Hematopoietic multipotent progenitor cell treated with erythropoietin and hydrocortisone succinate and interleukin-3 and kit ligand, for 17 days (in vitro differentiated cells): ENCODE measurements at regions not wholly inside any gene's neighbourhood (a gene's known extent, or its start where the extent isn't known, plus 50 kb on each side); places are given as distances from the start of the nearest gene placed in this dataset.
"Not testable (repeated sequence)": the region's sequence is repeated elsewhere in the genome, so short reads cannot be mapped to it uniquely, and the experiment has no call there.

Experiments
- DNase-seq: peaks from one replicate; pipeline ENCODE4 v3.0.0-alpha.2; 2015; ENCODE audit warnings: low spot score

DNA sequence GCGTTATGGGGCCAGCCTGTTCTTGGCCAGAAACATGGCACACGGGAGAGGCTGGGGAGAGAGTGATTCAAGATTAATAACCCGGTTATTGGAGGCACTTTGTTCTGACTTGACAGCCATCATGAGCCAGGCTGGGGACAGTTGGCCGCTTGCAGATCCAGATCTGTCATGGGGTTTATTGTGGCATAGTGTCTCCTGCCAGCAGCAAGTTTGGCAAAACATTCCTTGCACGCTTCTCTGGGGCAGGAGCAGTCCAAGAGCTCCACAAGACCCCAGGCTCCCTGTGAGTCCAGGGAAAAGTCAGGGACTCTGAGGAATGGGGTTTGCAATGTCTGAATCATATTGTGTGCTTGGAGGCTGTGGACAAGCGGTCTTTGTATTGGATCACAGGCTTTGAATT is 270.4 kb downstream of the MIAT start:
- no peak for DNase-seq

DNA sequence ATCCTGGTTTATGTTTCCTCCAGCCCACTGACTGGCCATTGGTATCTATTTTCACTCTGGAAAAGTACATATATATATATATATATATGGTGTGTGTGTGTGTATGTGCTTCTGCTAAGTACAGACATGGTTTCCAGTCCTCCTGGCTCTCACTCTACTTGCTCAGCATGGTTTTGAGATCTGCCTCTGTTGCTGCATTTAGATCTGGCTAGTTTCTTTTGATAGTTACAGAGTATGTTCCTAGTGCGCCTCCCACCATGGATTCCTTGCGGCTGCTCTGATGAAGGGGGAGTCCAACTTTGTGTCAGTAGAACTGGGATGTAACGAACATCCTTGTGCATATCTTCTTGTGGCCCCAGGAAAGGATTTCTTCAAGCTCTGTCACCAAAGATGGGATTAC is 274.1 kb downstream of the MIAT start:
- DNase-seq = no peak

DNA sequence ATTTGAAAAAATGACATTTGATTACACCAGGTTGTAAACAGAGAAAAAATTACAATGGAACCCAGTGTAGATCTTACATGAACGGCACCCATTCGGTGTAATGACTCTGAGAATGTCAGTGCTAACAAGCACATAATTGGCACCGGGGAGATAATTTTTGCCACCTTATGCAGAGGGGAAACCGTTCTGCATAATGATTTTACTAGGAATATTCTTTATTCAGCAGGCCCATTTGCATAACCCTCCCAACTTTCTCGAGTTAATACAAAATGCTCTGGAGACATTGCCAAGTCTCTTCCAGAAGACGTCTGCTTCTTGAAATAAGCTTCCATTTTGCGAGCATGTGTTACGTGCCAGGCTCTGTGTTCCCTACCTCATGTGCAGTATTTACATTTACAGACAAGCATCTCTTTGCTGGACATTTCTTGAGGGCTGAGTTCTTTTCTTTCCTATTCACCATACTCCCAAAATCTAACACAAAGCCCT is 275.8 kb downstream of the MIAT start:
- no peak for DNase-seq

DNA sequence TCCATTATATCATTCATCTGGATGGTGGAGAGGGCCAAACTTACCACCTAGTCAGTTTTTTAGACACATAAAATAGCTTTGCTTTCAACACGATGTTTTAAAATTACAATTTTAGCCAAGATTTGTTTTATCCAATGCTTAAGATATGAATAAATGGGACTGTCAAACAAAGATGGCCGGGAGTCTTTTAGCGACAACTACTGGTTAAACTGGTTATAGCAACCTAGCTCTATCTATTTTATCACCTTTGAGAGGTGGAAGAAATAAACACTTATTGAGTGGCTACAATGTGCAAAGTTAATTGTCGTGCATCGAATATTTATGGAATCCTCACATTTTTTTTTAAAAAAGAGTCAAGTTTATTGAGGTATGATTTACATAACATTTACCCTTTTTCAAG is 279.8 kb downstream of the MIAT start:
- DNase-seq = no peak

DNA sequence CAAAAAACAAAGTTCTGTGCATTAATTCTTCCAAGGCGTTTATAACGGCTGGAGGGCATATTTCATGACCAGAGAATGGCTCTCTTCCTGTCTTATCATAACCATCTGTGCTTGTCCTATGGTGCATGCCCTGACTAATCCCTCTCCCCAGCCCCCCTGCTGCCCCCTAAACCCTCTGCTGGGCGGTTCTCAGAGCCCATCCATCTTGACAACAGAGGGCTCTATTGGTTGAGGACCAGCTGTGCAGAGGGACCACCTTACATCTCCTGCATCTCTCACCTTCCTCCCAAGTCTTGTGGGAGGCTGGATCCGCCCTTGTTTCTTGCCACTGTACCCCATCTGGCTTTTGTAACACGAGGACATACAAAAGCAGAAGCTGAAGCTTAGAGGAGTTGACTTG is 282.1 kb downstream of the MIAT start:
- no peak for DNase-seq

DNA sequence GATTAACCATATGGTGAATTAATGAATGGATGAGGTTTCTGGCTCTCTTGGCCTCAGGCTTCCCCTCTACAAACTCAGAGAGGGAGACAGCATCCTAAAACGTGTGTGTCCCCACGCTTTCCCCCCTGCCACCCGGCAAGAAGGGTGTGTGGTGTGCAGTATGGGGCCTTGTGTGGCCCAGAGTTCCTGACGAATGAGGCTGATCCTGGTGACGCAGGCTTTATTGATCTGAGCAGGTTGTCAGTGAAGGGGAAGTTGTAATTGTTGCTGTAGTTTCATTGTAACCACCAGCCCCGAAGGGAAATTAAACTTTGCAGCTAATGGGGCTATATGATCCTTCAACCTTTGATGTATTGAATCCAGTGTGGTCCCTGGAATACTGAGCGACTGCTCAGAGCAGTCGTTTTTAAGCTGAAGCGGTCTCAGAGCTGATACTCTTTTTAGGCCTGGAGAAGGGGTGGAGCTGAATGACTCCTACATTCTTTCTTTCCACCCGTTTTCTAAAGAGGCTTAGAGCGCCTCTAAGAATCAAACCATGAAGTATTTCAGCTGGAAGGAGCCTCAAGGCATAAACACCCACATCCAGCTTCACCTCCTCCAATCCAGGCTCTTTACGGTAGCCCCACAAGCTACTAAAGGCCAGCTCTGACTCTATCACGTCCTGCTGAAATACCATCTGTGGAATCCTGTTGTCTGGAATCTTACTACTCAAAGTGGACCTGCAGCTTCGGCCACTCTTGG is 284.7 kb downstream of the MIAT start:
- DNase-seq = no peak

DNA sequence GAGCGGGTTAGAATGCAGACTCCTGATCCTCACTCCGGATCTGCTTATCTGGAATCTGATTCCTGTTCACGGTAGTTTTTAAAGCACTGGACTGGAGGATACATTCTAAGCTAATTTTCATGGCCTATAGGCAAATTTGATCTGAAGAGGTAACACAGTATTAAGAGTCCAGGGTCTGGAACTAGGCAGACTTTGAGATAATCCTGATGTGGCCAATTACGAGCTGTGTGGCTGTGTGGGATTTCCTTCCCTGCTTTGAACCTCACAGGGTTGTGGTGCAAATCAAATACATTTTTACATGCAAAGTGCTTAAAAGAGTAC is 285.2 kb downstream of the MIAT start:
- no peak for DNase-seq

DNA sequence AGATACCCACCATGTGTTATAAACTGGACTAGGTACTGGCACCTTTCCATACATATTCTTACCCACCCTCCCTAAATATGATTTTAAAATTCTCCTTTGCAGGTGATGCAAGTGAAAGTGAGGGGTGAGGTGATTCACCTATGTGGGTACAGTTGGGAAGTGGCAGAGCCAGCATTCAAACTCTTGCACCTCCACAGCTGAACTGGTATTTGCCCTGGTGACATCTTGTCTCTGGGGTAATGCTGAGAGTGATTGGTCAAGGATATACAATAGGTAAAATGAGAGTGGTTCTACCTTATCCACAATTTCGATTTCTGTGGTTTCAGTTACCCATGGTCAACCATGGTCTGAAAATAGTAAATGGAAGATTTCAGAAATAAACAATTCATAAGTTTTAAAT is 288.2 kb downstream of the MIAT start:
- DNase-seq = no peak

DNA sequence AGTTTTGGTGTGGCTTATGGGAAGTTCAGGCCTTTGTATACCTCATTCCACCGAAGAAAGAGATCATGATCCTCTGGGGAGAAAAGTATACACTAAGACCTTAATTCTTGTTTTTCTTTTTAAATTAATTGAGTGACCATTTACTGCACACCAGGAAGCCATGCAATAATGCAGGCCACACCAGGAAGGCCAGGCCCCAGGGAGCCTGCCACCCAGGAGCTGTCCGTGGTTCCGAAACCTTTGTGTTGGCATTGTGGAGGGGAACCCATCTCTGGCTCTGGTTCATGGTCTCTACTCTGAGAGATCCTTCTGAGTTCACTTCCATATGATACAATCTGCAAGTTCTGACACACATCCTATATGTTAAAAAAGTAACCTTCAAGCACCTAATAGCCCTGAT is 291.8 kb downstream of the MIAT start:
- DNase-seq = no peak

DNA sequence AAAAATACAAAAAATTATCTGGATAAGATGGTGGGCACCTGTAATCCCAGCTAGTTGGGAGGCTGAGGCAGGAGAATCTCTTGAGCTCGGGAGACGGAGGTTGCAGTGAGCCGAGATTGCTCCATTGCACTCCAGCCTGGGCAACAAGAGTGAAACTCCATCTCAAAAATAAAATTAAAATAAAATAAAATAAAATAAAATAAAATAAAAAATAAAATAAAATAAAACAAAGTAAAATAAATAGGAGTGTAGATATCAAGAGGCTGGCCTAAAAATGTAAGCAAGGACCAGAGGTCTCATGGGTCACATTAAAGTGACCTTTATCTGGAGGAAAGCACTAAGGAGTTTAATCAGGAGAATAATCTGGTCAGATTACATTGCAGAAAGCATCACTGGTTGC is 293.8 kb downstream of the MIAT start:
- not testable (repeated sequence) for DNase-seq

DNA sequence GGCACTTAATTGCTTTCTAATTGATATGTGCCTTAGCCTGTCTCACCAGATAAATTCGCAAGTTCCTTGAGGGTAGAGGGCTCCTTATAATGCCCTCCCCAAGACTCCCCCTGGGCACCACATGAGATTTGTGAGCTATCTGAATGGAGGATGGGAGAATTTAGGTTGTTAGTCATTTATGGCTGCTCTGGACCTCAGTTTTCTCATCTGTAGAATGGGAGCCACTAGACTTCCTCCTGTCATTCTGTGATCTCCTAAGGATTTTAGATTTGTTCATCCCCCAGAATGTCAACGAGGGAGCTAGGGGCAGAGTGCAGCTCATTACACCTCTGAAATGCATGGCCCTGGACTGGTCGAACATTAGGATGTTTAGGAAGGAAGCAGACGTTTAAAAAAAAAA is 294.6 kb downstream of the MIAT start:
- no peak for DNase-seq

DNA sequence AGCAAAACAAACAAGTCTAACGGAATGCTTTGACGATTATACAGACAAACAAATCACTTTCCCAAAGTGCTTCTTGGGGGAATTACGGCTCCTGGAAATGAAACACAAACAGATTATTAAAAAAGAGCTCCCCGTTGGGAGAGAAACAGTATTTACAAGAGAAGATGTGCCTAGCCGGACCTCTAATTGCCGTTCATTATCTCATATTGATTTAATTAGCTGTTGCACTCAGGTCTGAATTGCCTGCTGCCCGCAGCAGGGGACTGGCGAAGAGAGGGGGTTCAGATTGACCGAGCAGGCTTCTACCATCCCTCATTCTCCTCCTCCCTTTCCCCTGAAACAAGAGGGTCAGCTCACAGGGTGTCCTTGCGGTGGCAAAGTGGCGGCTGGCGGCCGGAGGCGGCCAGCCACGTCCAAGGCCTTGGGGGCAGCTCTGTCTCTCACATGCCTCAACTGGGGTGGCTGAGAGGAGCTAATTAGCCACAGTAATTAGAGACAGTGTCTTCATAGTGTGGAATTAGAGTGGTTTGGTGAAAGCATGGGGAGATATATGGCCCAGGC is 295.1 kb downstream of the MIAT start:
- DNase-seq = no peak

DNA sequence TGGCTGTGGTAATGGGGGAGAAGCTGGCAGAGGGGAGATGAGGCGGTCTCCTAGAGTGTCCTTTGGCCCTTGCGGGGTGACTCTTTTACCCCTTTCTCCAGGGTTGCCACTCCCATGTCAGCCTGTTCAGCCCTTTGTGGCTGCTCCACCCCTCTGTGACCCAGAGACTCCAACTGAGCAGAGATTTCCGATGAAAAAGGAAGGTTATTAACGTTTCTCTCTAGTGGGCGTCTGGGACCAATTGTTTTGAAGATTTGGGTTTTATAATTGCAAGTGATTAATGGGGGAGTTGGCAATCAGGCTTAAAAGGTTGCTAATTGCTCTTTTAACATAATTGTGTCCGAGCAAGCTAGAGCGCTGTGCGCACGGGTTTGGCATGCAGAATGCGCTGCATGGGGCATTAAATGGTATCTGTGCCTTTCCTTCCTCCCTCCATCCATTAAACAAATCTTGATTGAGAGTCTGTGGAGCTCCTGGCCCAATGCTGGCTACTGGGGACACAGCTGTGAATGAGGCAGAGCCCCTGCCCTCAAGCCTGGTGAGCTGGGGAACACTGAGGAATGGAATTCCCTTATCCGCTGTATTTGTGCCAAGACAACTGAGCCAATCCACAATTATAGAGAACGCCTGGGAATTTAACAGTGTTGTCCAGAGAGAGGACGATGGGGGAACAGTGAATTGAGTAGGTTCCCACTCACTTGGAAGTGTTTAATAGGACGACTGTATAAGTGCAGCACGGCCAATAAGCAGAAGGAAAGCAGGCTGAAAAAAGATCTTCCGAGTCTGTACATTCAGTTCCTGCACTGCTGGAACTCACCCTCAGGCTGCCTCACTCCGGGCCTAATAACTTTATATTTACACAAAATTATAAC is 295.9 kb downstream of the MIAT start:
- DNase-seq = no peak

DNA sequence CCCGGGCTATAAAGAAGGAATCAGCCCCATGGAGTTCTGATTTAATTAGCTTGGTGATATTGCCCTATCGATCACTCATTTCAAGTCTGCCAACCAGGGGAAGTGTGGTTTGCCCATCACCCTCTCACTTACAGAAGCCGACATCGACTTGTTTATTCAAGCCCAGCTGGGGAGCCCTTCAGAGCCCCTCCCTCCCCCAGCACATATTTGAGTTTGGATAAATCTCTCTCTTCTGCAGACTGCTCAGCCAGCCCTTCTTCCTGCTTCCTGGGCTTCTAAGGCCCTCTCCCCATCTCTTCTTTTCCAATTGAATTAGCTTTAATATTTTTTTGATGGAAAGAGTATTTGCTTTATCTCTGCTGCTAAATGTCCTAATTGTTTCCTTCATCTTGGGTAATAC is 299.0 kb downstream of the MIAT start:
- no peak for DNase-seq

DNA sequence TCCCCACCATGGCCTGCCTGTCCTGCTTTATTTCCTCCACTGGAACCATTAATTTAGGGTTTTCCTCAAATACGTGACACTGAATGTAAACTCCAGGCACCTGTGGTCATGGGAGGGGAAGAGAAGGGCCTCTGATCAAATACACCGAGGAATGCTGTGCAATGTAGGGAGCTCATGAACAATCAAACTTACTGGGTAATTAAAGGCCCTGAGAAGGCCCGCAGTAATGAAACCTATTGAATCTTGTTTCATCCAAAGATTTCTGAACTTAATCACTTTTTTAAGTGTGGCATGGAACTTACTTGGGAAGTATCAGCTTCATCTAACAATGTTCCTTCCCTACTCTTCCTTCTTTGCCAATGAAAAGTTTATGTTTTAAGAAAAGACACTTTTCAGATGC is 299.8 kb downstream of the MIAT start:
- DNase-seq = no peak

DNA sequence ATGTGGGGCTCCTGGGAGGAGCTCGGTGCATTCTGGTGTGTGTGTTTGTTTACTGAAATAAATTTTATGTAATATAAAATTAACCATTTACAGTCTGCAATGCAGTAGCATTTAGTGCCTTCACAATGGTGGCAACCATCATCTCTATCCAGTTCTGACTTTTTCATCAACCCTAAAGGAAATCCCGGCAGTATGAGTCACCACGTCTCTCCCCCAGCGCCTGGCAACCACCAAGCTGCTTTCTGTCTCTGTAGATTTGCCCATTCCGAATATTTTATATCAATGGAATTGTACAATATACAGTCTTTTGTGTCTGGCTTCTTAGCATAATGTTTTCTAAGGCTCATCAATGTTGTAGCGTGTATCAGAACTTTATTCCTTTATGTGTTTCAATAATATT is 300.5 kb downstream of the MIAT start:
- no peak for DNase-seq

DNA sequence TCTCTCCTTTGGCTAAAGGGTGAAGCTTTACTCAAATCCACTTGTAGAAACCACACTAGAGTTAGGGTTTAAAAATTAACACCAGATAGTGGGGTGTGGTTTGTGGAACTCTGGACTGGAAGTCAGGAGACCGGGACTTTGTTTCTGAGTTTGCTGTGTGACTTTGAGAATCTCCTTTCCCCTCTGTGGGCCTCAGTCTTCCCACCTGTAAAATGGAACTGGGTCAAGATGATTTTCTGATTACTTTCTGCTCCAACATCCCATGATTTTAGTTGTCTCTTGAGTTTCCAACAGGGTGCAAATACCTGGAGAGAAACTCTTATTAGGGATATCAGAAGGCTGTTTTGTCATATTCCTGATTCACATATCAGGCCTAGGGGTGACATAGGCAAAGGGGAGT is 301.0 kb downstream of the MIAT start:
- DNase-seq = no peak

DNA sequence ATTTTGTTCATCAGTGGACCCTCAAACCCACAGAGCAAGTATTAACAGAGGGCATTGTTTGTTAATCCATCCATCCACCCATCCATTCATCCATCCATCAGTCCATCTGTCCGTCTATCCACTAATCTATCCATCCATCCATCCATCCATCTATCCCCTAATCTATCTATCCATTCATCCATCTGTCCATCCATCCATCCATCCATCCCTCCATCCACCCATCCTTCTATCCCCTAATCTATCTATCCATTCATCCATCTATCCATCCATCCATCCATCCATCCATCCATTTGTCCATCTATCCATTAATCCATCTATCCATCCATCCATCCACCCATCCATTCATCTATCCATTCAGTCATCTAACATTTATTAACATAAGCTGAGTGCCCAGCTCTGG is 307.3 kb downstream of the MIAT start:
- no peak for DNase-seq

DNA sequence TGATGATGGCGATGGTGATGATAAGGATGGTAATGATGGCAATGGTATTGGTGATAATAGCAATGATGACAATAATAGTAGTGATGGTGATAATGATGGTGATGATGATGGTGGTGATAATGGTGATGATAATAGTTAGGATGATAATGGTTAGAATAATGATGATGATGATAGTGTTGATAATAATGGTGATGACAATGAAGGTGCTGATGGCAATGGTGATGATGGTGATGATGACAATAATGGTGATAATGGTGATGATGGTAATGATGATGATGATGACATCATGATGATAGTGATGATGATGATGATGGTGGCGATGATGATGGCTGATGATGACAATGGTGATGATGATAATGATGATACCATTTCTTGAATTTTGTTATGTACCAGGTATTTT is 309.9 kb downstream of the MIAT start:
- no peak for DNase-seq

DNA sequence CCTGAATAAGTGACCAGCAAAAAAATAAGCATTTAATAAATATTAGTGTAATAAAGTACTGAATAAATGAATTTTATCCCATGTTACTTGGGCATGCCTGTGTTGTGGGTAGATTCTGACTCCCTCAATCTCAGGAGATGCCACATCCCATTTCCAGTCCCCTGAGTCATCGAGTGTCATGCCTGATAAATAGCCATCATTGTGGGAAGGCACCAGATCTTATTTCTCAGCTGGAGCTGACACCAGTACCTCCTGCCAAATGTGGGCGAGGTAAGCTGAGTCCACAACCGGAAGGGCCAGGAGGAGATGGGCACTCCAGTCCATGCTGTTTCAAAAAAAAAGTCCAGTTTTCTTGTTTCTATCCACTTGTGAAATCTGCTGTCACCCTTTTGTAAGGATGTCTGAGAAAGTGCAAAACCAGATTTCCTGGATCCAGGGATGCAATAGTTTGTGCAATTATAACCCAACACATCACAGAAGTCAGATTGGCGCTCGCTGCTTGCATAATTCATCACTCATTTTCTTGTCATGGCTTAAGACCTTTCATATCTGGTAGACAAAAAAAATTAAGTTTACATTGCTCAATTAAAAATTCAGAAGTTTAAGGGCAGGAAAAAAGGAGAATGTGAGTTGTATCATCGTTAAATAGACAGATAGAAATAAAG is 311.6 kb downstream of the MIAT start:
- DNase-seq = no peak

DNA sequence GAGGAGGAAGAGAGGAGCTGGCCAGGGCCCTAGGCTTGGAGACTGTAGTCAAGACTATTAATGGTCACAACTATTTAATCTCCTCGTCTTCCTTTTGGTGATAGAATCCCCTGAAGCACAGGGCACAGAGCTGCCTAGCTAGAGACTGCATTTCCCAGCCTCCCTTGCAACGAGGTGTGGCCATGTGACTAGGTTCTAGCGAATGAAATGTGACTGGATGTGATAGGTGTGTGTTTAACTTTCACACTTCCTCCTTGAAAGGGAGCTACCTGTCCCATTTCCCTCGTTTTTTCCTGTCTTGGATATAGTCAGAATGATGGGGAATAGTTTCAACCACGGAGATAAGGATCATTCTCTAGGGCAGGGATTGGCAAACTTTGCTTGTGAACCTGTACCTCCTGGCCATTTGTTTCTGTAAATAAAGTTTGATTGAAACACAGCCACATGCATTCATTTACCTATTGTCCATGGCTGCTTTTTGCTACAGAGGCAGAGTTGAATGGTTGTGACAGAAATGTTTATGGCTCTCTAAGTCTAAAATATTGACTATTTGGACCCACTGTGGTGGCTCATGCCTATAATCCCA is 313.5 kb downstream of the MIAT start:
- DNase-seq = no peak

DNA sequence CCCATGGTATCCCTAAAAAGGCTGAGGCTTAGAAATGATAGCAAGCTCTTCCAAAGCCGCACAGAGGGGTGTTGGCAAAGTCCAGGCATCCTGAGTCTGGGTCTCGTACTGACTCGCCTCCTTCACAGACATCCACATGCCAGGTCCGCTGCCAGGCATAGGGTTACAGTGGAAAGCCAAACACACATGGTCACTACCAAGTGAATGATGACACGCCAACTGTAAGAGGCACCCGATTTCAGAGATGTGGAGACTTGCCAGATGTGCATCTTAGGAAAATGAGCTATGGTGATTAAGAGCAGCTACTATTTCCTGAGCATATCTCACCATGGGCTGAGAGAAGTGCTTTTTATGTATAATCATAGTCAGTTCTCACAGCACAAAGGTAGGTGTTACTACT is 314.9 kb downstream of the MIAT start:
- no peak for DNase-seq
